SK-N-SH treated with all-trans-retinoic acid at 6 μM for 48 hours (cell line): ENCODE measurements at regions not wholly inside any gene's neighbourhood (a gene's known extent, or its start where the extent isn't known, plus 50 kb on each side); places are given as distances from the start of the nearest gene placed in this dataset.
"Not testable (repeated sequence)": the region's sequence is repeated elsewhere in the genome, so short reads cannot be mapped to it uniquely, and the experiment has no call there.

ENCODE experiments used
- ATAC-seq: fragments of 200-7000 bp; cut with Tn5 transposase; 3 replicates; pipeline ENCODE4 v1.9.1; 2020; ENCODE audit warnings: mild to moderate bottlenecking, moderate library complexity
- ARNTL ChIP-seq: fragments of 450-650 bp; formaldehyde crosslinking; IDR thresholded peaks from 2 replicates; pipeline ENCODE4 v1.5.0; 2020; ENCODE audit warnings: low read depth, mild to moderate bottlenecking, moderate library complexity, borderline replicate concordance
- ESRRG ChIP-seq: fragments of 250-450 bp; sonication (Bioruptor Pico); IDR thresholded peaks from 2 replicates; pipeline ENCODE4 v1.6.1; 2021; ENCODE audit warnings: mild to moderate bottlenecking
- GLIS3 ChIP-seq: fragments of 250-450 bp; sonication (Bioruptor Pico); IDR thresholded peaks from 2 replicates; pipeline ENCODE4 v1.5.0; 2020; ENCODE audit warnings: mild to moderate bottlenecking, moderate library complexity
- ISL1 ChIP-seq: fragments of 250-450 bp; sonication (Bioruptor Pico); IDR thresholded peaks from 2 replicates; pipeline ENCODE4 v2.1.2; 2022; ENCODE audit warnings: mild to moderate bottlenecking, moderate library complexity
- PATZ1 ChIP-seq: fragments of 250-450 bp; sonication (Bioruptor Pico); IDR thresholded peaks from 2 replicates; pipeline ENCODE4 v1.8.0; 2020; ENCODE audit warnings: mild to moderate bottlenecking, moderate library complexity, borderline replicate concordance
- POU6F1 ChIP-seq: fragments of 250-450 bp; sonication (Bioruptor Pico); IDR thresholded peaks from 2 replicates; pipeline ENCODE4 v1.8.0; 2021; ENCODE audit warnings: low read depth, mild to moderate bottlenecking, moderate library complexity, borderline replicate concordance
- PPARA ChIP-seq: fragments of 250-450 bp; sonication (Bioruptor Pico); IDR thresholded peaks from 2 replicates; pipeline ENCODE4 v1.5.0; 2020; ENCODE audit warnings: mild to moderate bottlenecking, borderline replicate concordance
- RARB ChIP-seq: fragments of 250-450 bp; sonication (Bioruptor Pico); IDR thresholded peaks from 2 replicates; pipeline ENCODE4 v1.8.0; 2021; ENCODE audit warnings: mild to moderate bottlenecking, moderate library complexity
- SNAI2 ChIP-seq: fragments of 250-450 bp; sonication (Bioruptor Pico); IDR thresholded peaks from 2 replicates; pipeline ENCODE4 v1.5.0; 2020; ENCODE audit warnings: mild to moderate bottlenecking, moderate library complexity
- TCF4 ChIP-seq: fragments of 250-450 bp; sonication (Bioruptor Pico); IDR thresholded peaks from 2 replicates; pipeline ENCODE4 v1.8.0; 2021; ENCODE audit warnings: mild to moderate bottlenecking, moderate library complexity, borderline replicate concordance
- TSHZ2 ChIP-seq: fragments of 250-450 bp; sonication (Bioruptor Pico); IDR thresholded peaks from 2 replicates; pipeline ENCODE4 v1.5.0; 2020; ENCODE audit warnings: mild to moderate bottlenecking, moderate library complexity
- ZFP3 ChIP-seq: fragments of 250-450 bp; sonication (Bioruptor Pico); IDR thresholded peaks from 2 replicates; pipeline ENCODE4 v1.5.0; 2020; ENCODE audit warnings: mild to moderate bottlenecking, moderate library complexity
- ZFP30 ChIP-seq: fragments of 450-650 bp; formaldehyde crosslinking; IDR thresholded peaks from 2 replicates; pipeline ENCODE4 v1.5.0; 2022; ENCODE audit warnings: mild to moderate bottlenecking, moderate library complexity
- ZNF565 ChIP-seq: fragments of 450-650 bp; formaldehyde crosslinking; conservative IDR thresholded peaks from 2 replicates; pipeline ENCODE4 v1.5.0; 2020; ENCODE audit warnings: low read depth, mild to moderate bottlenecking, moderate library complexity
- ZNF8 ChIP-seq: fragments of 450-650 bp; formaldehyde crosslinking; IDR thresholded peaks from 2 replicates; pipeline ENCODE4 v1.5.0; 2020; ENCODE audit warnings: mild to moderate bottlenecking, moderate library complexity

GRCh38 chr2:52475590-52475989, 1292.0 kb upstream of the CHAC2 start:
- TF ChIP-seq GLIS3 (CRISPR knock-in tag), result no peak
- no peak for TF ChIP-seq ISL1 (CRISPR knock-in tag)
- no peak for TF ChIP-seq PPARA (CRISPR knock-in tag)
- no peak for TF ChIP-seq RARB (CRISPR knock-in tag)
- no peak for TF ChIP-seq SNAI2 (CRISPR knock-in tag)
- no peak for TF ChIP-seq POU6F1 (CRISPR knock-in tag)
- TF ChIP-seq TCF4 (CRISPR knock-in tag), result no peak
- TF ChIP-seq, all 23 proteins: peak for 0
- no peak for ATAC-seq

- no peak for ATAC-seq
These were observed 1293.5 kb upstream of the CHAC2 start for GRCh38 chr2:52474091-52474490.

GRCh38 chr2:52473526-52473925, 1294.1 kb upstream of the CHAC2 start:
- no peak for TF ChIP-seq ESRRG (CRISPR knock-in tag)
- no peak for TF ChIP-seq ZFP30
- TF ChIP-seq PATZ1 (CRISPR knock-in tag), result no peak
- no peak for TF ChIP-seq ZNF565
- TF ChIP-seq ISL1 (CRISPR knock-in tag), result no peak
- TF ChIP-seq GLIS3 (CRISPR knock-in tag), result no peak
- TF ChIP-seq ZNF8 (CRISPR knock-in tag), result no peak
- TF ChIP-seq TCF4 (CRISPR knock-in tag), result no peak
- no peak for TF ChIP-seq ARNTL (CRISPR knock-in tag)
- no peak for TF ChIP-seq RARB (CRISPR knock-in tag)
- no peak for TF ChIP-seq SNAI2 (CRISPR knock-in tag)
- TF ChIP-seq TSHZ2 (CRISPR knock-in tag), result no peak
- TF ChIP-seq, all 23 proteins: peak for 0
- no peak for ATAC-seq

More at GRCh38 chr2:52474091-52474490, 1293.5 kb upstream of the CHAC2 start:
- no peak for TF ChIP-seq ESRRG (CRISPR knock-in tag)
- TF ChIP-seq POU6F1 (CRISPR knock-in tag), result no peak
- no peak for TF ChIP-seq ARNTL (CRISPR knock-in tag)
- no peak for TF ChIP-seq ISL1 (CRISPR knock-in tag)
- TF ChIP-seq TSHZ2 (CRISPR knock-in tag), result no peak
- TF ChIP-seq PATZ1 (CRISPR knock-in tag), result no peak
- TF ChIP-seq ZFP3 (CRISPR knock-in tag), result no peak

- not testable (repeated sequence) for ATAC-seq
These were observed 1297.1 kb upstream of the CHAC2 start for GRCh38 chr2:52470457-52470856.
